ENCODE measurements at regions not wholly inside any gene's neighbourhood (a gene's known extent, or its start where the extent isn't known, plus 50 kb on each side); places are given as distances from the start of the nearest gene placed in this dataset.

GRCh38 chr22:47570851-47571250 is 808.4 kb downstream of the TBC1D22A start:
- Histone ChIP-seq H3K36me3 (ENCODE audit: control insufficient read depth in 2 of 2, extremely low read depth in 1 of 2, insufficient read depth in 1 of 2, low read length in 1 of 2) (no peaks in the 10 kb centered on the region), H3K9me3 (no peaks in the 10 kb centered on the region), H3K4me1 (ENCODE audit: control insufficient read depth in 1 of 2, extremely low read depth in 1 of 2, insufficient read depth in 2 of 2, low read length in 2 of 2) (no peaks in the 10 kb centered on the region), H3K27ac (ENCODE audit: low read length) (no peak overlapping the region), H3K4me3 (ENCODE audit: control insufficient read depth in 1 of 2, extremely low read depth in 1 of 2, low read length in 1 of 2) (no peak overlapping the region), H3K27me3 (replicated peaks in 1 of 2; ENCODE audit: control insufficient read depth in 2 of 2, extremely low read depth in 1 of 2, insufficient read depth in 2 of 2, low read length in 1 of 2) (peaks cover 0 to 6% of the 10 kb centered on the region in 2 experiments)
- CTCF ChIA-PET, result no interaction called here
- H3K36me3 Mint-ChIP-seq, result no peaks in the 10 kb centered on the region
- no peak overlapping the region for H3K27ac Mint-ChIP-seq
- ATAC-seq (replicated peaks in 1 of 4), result no peak
- no CpG with 5 or more reads among the region's 5 CpGs for WGBS (ENCODE audit: insufficient coverage)
- POLR2A ChIA-PET, result no interaction called here
- H3K27me3 Mint-ChIP-seq, result peaks cover 5 to 11% of the 10 kb centered on the region in 2 donors
- no peak for DNase-seq
- H3K4me1 Mint-ChIP-seq, result no peaks in the 10 kb centered on the region
- no peak overlapping the region for H3K4me3 Mint-ChIP-seq
- H3K9me3 Mint-ChIP-seq, result no peaks in the 10 kb centered on the region

- ChIA-PET CTCF (no interaction called here), POLR2A (no interaction called here)
- peaks cover 0 to 6% of the 10 kb centered on the region in 2 experiments for H3K27me3 ChIP-seq (replicated peaks in 1 of 2; ENCODE audit: control insufficient read depth in 2 of 2, extremely low read depth in 1 of 2, insufficient read depth in 2 of 2, low read length in 1 of 2)
- no peaks in the 10 kb centered on the region for H3K9me3 ChIP-seq
- ATAC-seq (replicated peaks in 1 of 4), result no peak
- Mint-ChIP-seq H3K27ac (no peak overlapping the region), H3K4me3 (no peak overlapping the region), H3K27me3 (peaks cover 2 to 8% of the 10 kb centered on the region in 2 donors), H3K4me1 (no peaks in the 10 kb centered on the region), H3K36me3 (no peaks in the 10 kb centered on the region), H3K9me3 (no peaks in the 10 kb centered on the region)
- no peaks in the 10 kb centered on the region for H3K36me3 ChIP-seq (ENCODE audit: control insufficient read depth in 2 of 2, extremely low read depth in 1 of 2, insufficient read depth in 1 of 2, low read length in 1 of 2)
- H3K27ac ChIP-seq (ENCODE audit: low read length), result no peak overlapping the region
- H3K4me3 ChIP-seq (ENCODE audit: control insufficient read depth in 1 of 2, extremely low read depth in 1 of 2, low read length in 1 of 2), result no peak overlapping the region
- WGBS (ENCODE audit: insufficient coverage), result 83% methylated on average over 13 of the region's 14 CpGs
- DNase-seq, result no peak
- H3K4me1 ChIP-seq (ENCODE audit: control insufficient read depth in 1 of 2, extremely low read depth in 1 of 2, insufficient read depth in 2 of 2, low read length in 2 of 2), result no peaks in the 10 kb centered on the region
These were observed 807.8 kb downstream of the TBC1D22A start for GRCh38 chr22:47570300-47570685.

GRCh38 chr22:47569389-47570299 is 807.2 kb downstream of the TBC1D22A start:
- Mint-ChIP-seq H3K27me3 (peaks cover 0 to 3% of the 10 kb centered on the region in 2 donors), H3K27ac (no peak overlapping the region), H3K4me1 (no peaks in the 10 kb centered on the region), H3K9me3 (no peaks in the 10 kb centered on the region), H3K36me3 (no peaks in the 10 kb centered on the region), H3K4me3 (no peak overlapping the region)
- H3K4me1 ChIP-seq (ENCODE audit: control insufficient read depth in 1 of 2, extremely low read depth in 1 of 2, insufficient read depth in 2 of 2, low read length in 2 of 2), result no peaks in the 10 kb centered on the region
- ATAC-seq (replicated peaks in 1 of 4) (no peak), DNase-seq (no peak)
- POLR2A ChIA-PET, result no interaction called here
- no peaks in the 10 kb centered on the region for H3K36me3 ChIP-seq (ENCODE audit: control insufficient read depth in 2 of 2, extremely low read depth in 1 of 2, insufficient read depth in 1 of 2, low read length in 1 of 2)
- no peaks in the 10 kb centered on the region for H3K9me3 ChIP-seq
- H3K27me3 ChIP-seq (replicated peaks in 1 of 2; ENCODE audit: control insufficient read depth in 2 of 2, extremely low read depth in 1 of 2, insufficient read depth in 2 of 2, low read length in 1 of 2), result peaks cover 0 to 8% of the 10 kb centered on the region in 2 experiments
- no peak overlapping the region for H3K4me3 ChIP-seq (ENCODE audit: control insufficient read depth in 1 of 2, extremely low read depth in 1 of 2, low read length in 1 of 2)
- CTCF ChIA-PET, result no interaction called here
- 78% methylated on average over 15 of the region's 17 CpGs for WGBS (ENCODE audit: insufficient coverage)
- H3K27ac ChIP-seq (ENCODE audit: low read length), result no peak overlapping the region

GRCh38 chr22:47568700-47569099 is 806.2 kb downstream of the TBC1D22A start:
- Mint-ChIP-seq H3K27ac (no peak overlapping the region), H3K4me1 (no peaks in the 10 kb centered on the region), H3K4me3 (no peak overlapping the region), H3K9me3 (no peaks in the 10 kb centered on the region), H3K27me3 (peaks cover under 1 to 2% of the 10 kb centered on the region in 2 donors), H3K36me3 (no peaks in the 10 kb centered on the region)
- Histone ChIP-seq H3K27ac (ENCODE audit: low read length) (no peak overlapping the region), H3K4me1 (ENCODE audit: control insufficient read depth in 1 of 2, extremely low read depth in 1 of 2, insufficient read depth in 2 of 2, low read length in 2 of 2) (no peaks in the 10 kb centered on the region), H3K36me3 (ENCODE audit: control insufficient read depth in 2 of 2, extremely low read depth in 1 of 2, insufficient read depth in 1 of 2, low read length in 1 of 2) (no peaks in the 10 kb centered on the region), H3K27me3 (replicated peaks in 1 of 2; ENCODE audit: control insufficient read depth in 2 of 2, extremely low read depth in 1 of 2, insufficient read depth in 2 of 2, low read length in 1 of 2) (peaks cover 0 to 10% of the 10 kb centered on the region in 2 experiments), H3K4me3 (ENCODE audit: control insufficient read depth in 1 of 2, extremely low read depth in 1 of 2, low read length in 1 of 2) (no peak overlapping the region), H3K9me3 (no peaks in the 10 kb centered on the region)
- DNase-seq, result no peak
- ChIA-PET CTCF (no interaction called here), POLR2A (no interaction called here)
- no peak for ATAC-seq (replicated peaks in 1 of 4)
- WGBS (ENCODE audit: insufficient coverage), result 100% methylated on average over 2 of the region's 8 CpGs

GRCh38 chr22:47567126-47568090 is 805.0 kb downstream of the TBC1D22A start:
- H3K27ac ChIP-seq (ENCODE audit: low read length), result no peak overlapping the region
- POLR2A ChIA-PET, result no interaction called here
- H3K36me3 Mint-ChIP-seq, result no peaks in the 10 kb centered on the region
- no peaks in the 10 kb centered on the region for H3K4me1 Mint-ChIP-seq
- H3K27ac Mint-ChIP-seq, result no peak overlapping the region
- CTCF ChIA-PET, result no interaction called here
- peaks cover 0 to 10% of the 10 kb centered on the region in 2 experiments for H3K27me3 ChIP-seq (replicated peaks in 1 of 2; ENCODE audit: control insufficient read depth in 2 of 2, extremely low read depth in 1 of 2, insufficient read depth in 2 of 2, low read length in 1 of 2)
- no peak overlapping the region for H3K4me3 ChIP-seq (ENCODE audit: control insufficient read depth in 1 of 2, extremely low read depth in 1 of 2, low read length in 1 of 2)
- no peak overlapping the region for H3K4me3 Mint-ChIP-seq
- no peaks in the 10 kb centered on the region for H3K4me1 ChIP-seq (ENCODE audit: control insufficient read depth in 1 of 2, extremely low read depth in 1 of 2, insufficient read depth in 2 of 2, low read length in 2 of 2)
- ATAC-seq (replicated peaks in 1 of 4) (no peak), DNase-seq (no peak)
- WGBS (ENCODE audit: insufficient coverage), result 93% methylated on average over 20 of the region's 25 CpGs
- no peaks in the 10 kb centered on the region for H3K9me3 ChIP-seq
- no peaks in the 10 kb centered on the region for H3K9me3 Mint-ChIP-seq
- H3K27me3 Mint-ChIP-seq, result peaks cover 2 to 8% of the 10 kb centered on the region in 2 donors
- H3K36me3 ChIP-seq (ENCODE audit: control insufficient read depth in 2 of 2, extremely low read depth in 1 of 2, insufficient read depth in 1 of 2, low read length in 1 of 2), result no peaks in the 10 kb centered on the region

- peaks cover 2 to 11% of the 10 kb centered on the region in 2 donors for H3K27me3 Mint-ChIP-seq
- Histone ChIP-seq H3K36me3 (ENCODE audit: control insufficient read depth in 2 of 2, extremely low read depth in 1 of 2, insufficient read depth in 1 of 2, low read length in 1 of 2) (no peaks in the 10 kb centered on the region), H3K27ac (ENCODE audit: low read length) (no peak overlapping the region), H3K4me1 (ENCODE audit: control insufficient read depth in 1 of 2, extremely low read depth in 1 of 2, insufficient read depth in 2 of 2, low read length in 2 of 2) (no peaks in the 10 kb centered on the region), H3K27me3 (replicated peaks in 1 of 2; ENCODE audit: control insufficient read depth in 2 of 2, extremely low read depth in 1 of 2, insufficient read depth in 2 of 2, low read length in 1 of 2) (peaks cover 0 to 10% of the 10 kb centered on the region in 2 experiments), H3K9me3 (no peaks in the 10 kb centered on the region), H3K4me3 (ENCODE audit: control insufficient read depth in 1 of 2, extremely low read depth in 1 of 2, low read length in 1 of 2) (no peak overlapping the region)
- no peaks in the 10 kb centered on the region for H3K4me1 Mint-ChIP-seq
- H3K27ac Mint-ChIP-seq, result no peak overlapping the region
- ATAC-seq (replicated peaks in 1 of 4), result no peak
- H3K4me3 Mint-ChIP-seq, result no peak overlapping the region
- no peaks in the 10 kb centered on the region for H3K36me3 Mint-ChIP-seq
- no peaks in the 10 kb centered on the region for H3K9me3 Mint-ChIP-seq
- no peak for DNase-seq
- CTCF ChIA-PET, result no interaction called here
- WGBS (ENCODE audit: insufficient coverage), result 81% methylated on average over 9 of the region's 12 CpGs
- POLR2A ChIA-PET, result no interaction called here
These were observed 804.0 kb downstream of the TBC1D22A start for GRCh38 chr22:47566491-47566890.

All from T-cell (primary cell).